Naive B cell (primary cell): ENCODE measurements at regions not wholly inside any gene's neighbourhood (a gene's known extent, or its start where the extent isn't known, plus 50 kb on each side); places are given as distances from the start of the nearest gene placed in this dataset.

Experiments
- ATAC-seq, 2 donors: fragments of 150-1000 bp; cut with Tn5 transposase; 2 replicates each; pipeline ENCODE4 v1.10.0; 2021; ENCODE audit warnings: low read depth in 2 of 2, mild to moderate bottlenecking in 2 of 2, moderate library complexity in 2 of 2
- DNase-seq: peaks from one replicate; pipeline ENCODE4 v3.0.0; 2022
- H3K27ac Mint-ChIP-seq, 6 donors: one replicate each; pipeline ENCODE4 v1.8.0; 2020 to 2022; ENCODE audit warnings: mild to moderate bottlenecking in 6 of 6, mixed read lengths in 6 of 6, moderate library complexity in 5 of 6, inconsistent platforms in 2 of 6
- H3K27me3 Mint-ChIP-seq, 3 donors: one replicate each; pipeline ENCODE4 v1.8.0; 2021 to 2022; ENCODE audit warnings: mixed read lengths in 3 of 3, mild to moderate bottlenecking in 1 of 3
- H3K36me3 Mint-ChIP-seq, 2 donors: one replicate each; pipeline ENCODE4 v1.8.0; 2020 to 2022; ENCODE audit warnings: mixed read lengths in 2 of 2, inconsistent platforms in 1 of 2, mild to moderate bottlenecking in 1 of 2
- H3K4me1 Mint-ChIP-seq, 3 donors: one replicate each; pipeline ENCODE4 v1.8.0; 2020 to 2022; ENCODE audit warnings: mixed read lengths in 3 of 3, inconsistent platforms in 1 of 3, mild to moderate bottlenecking in 1 of 3, moderate library complexity in 1 of 3
- H3K4me3 Mint-ChIP-seq, 8 donors: one replicate each; pipeline ENCODE4 v1.8.0; 2020 to 2022; ENCODE audit warnings: mild to moderate bottlenecking in 8 of 8, mixed read lengths in 8 of 8, moderate library complexity in 8 of 8, inconsistent platforms in 2 of 8
- H3K9me3 Mint-ChIP-seq, 7 donors: one replicate each; pipeline ENCODE4 v1.8.0; 2020 to 2022; ENCODE audit warnings: mixed read lengths in 7 of 7, mild to moderate bottlenecking in 5 of 7, inconsistent platforms in 2 of 7, moderate library complexity in 1 of 7

- Mint-ChIP-seq H3K4me1 (no peaks in the 10 kb centered on the region), H3K27me3 (peaks cover 0 to 4% (median 0%) of the 10 kb centered on the region in 3 donors), H3K36me3 (no peaks in the 10 kb centered on the region), H3K4me3 (no peak overlapping the region), H3K27ac (no peak overlapping the region), H3K9me3 (peaks cover 0 to 7% (median 3%) of the 10 kb centered on the region in 7 donors)
- no peak for ATAC-seq
- DNase-seq: no peak
These were observed 74.6 kb upstream of the PARD3B start for GRCh38 chr2:204470621-204471196.

- Mint-ChIP-seq H3K27me3 (peaks cover 0 to 4% (median 0%) of the 10 kb centered on the region in 3 donors), H3K9me3 (peaks cover 0 to 5% (median 2%) of the 10 kb centered on the region in 7 donors), H3K36me3 (no peaks in the 10 kb centered on the region), H3K27ac (no peak overlapping the region), H3K4me1 (no peaks in the 10 kb centered on the region), H3K4me3 (no peak overlapping the region)
- ATAC-seq (no peak), DNase-seq (no peak)
These were observed 72.9 kb upstream of the PARD3B start for GRCh38 chr2:204472375-204472774.

- H3K27me3 Mint-ChIP-seq: peaks cover 0 to under 1% (median 0%) of the 10 kb centered on the region in 3 donors
- no peak for DNase-seq
- H3K9me3 Mint-ChIP-seq: peaks cover 0 to 5% (median 3%) of the 10 kb centered on the region in 7 donors
- no peaks in the 10 kb centered on the region for H3K4me1 Mint-ChIP-seq
- H3K4me3 Mint-ChIP-seq: no peak overlapping the region
- no peaks in the 10 kb centered on the region for H3K36me3 Mint-ChIP-seq
- no peak overlapping the region for H3K27ac Mint-ChIP-seq
- no peak for ATAC-seq
These were observed 72.1 kb upstream of the PARD3B start for GRCh38 chr2:204473224-204473623.

- no peaks in the 10 kb centered on the region for H3K27me3 Mint-ChIP-seq
- no peak overlapping the region for H3K27ac Mint-ChIP-seq
- DNase-seq: no peak
- no peak for ATAC-seq
- no peaks in the 10 kb centered on the region for H3K36me3 Mint-ChIP-seq
- H3K4me3 Mint-ChIP-seq: no peak overlapping the region
- H3K9me3 Mint-ChIP-seq: peaks cover 0 to 4% (median 3%) of the 10 kb centered on the region in 7 donors
- H3K4me1 Mint-ChIP-seq: no peaks in the 10 kb centered on the region
These were observed 69.9 kb upstream of the PARD3B start for GRCh38 chr2:204475399-204475798.

- Mint-ChIP-seq H3K4me1 (no peaks in the 10 kb centered on the region), H3K9me3 (peaks cover 0 to 4% (median 3%) of the 10 kb centered on the region in 7 donors), H3K27me3 (no peaks in the 10 kb centered on the region), H3K36me3 (no peaks in the 10 kb centered on the region), H3K27ac (no peak overlapping the region), H3K4me3 (no peak overlapping the region)
- no peak for ATAC-seq
- DNase-seq: no peak
These were observed 67.8 kb upstream of the PARD3B start for GRCh38 chr2:204477358-204477950.

- H3K27me3 Mint-ChIP-seq: no peaks in the 10 kb centered on the region
- no peak overlapping the region for H3K27ac Mint-ChIP-seq
- no peaks in the 10 kb centered on the region for H3K36me3 Mint-ChIP-seq
- ATAC-seq (no peak), DNase-seq (no peak)
- no peaks in the 10 kb centered on the region for H3K4me1 Mint-ChIP-seq
- H3K9me3 Mint-ChIP-seq: peaks cover 0 to 4% (median 0%) of the 10 kb centered on the region in 7 donors
- no peak overlapping the region for H3K4me3 Mint-ChIP-seq
These were observed 65.7 kb upstream of the PARD3B start for GRCh38 chr2:204479557-204479956.

- Mint-ChIP-seq H3K4me3 (no peak overlapping the region), H3K27me3 (no peaks in the 10 kb centered on the region), H3K9me3 (peaks cover 0 to 4% (median 0%) of the 10 kb centered on the region in 7 donors), H3K36me3 (no peaks in the 10 kb centered on the region), H3K27ac (no peak overlapping the region), H3K4me1 (no peaks in the 10 kb centered on the region)
- DNase-seq (no peak), ATAC-seq (no peak)
These were observed 64.6 kb upstream of the PARD3B start for GRCh38 chr2:204480676-204481075.

- ATAC-seq (no peak), DNase-seq (no peak)
- no peaks in the 10 kb centered on the region for H3K36me3 Mint-ChIP-seq
- H3K27ac Mint-ChIP-seq: no peak overlapping the region
- H3K9me3 Mint-ChIP-seq: no peaks in the 10 kb centered on the region
- peaks cover 0 to 4% (median 0%) of the 10 kb centered on the region in 3 donors for H3K27me3 Mint-ChIP-seq
- no peaks in the 10 kb centered on the region for H3K4me1 Mint-ChIP-seq
- H3K4me3 Mint-ChIP-seq: no peak overlapping the region
These were observed 61.6 kb upstream of the PARD3B start for GRCh38 chr2:204483608-204484081.

- H3K27ac Mint-ChIP-seq: no peak overlapping the region
These were observed 59.0 kb upstream of the PARD3B start for GRCh38 chr2:204486321-204486720.

GRCh38 chr2:204486805-204487204 lies 58.5 kb upstream of the PARD3B start:
- Mint-ChIP-seq H3K9me3 (no peaks in the 10 kb centered on the region), H3K4me3 (no peak overlapping the region), H3K4me1 (no peaks in the 10 kb centered on the region), H3K27ac (no peak overlapping the region), H3K27me3 (peaks cover 0 to 4% (median 0%) of the 10 kb centered on the region in 3 donors), H3K36me3 (no peaks in the 10 kb centered on the region)
- ATAC-seq (no peak), DNase-seq (no peak)

More at GRCh38 chr2:204486321-204486720, 59.0 kb upstream of the PARD3B start:
- DNase-seq (no peak), ATAC-seq (no peak)
- Mint-ChIP-seq H3K4me3 (no peak overlapping the region), H3K36me3 (no peaks in the 10 kb centered on the region), H3K4me1 (no peaks in the 10 kb centered on the region), H3K27me3 (peaks cover 0 to 4% (median 0%) of the 10 kb centered on the region in 3 donors), H3K9me3 (no peaks in the 10 kb centered on the region)

GRCh38 chr2:204487447-204488229 lies 57.6 kb upstream of the PARD3B start:
- no peaks in the 10 kb centered on the region for H3K9me3 Mint-ChIP-seq

GRCh38 chr2:204491528-204491927 lies 53.7 kb upstream of the PARD3B start:
- peaks cover 0 to 2% (median 0%) of the 10 kb centered on the region in 7 donors for H3K9me3 Mint-ChIP-seq
- no peak overlapping the region for H3K27ac Mint-ChIP-seq
- no peaks in the 10 kb centered on the region for H3K4me1 Mint-ChIP-seq
- ATAC-seq (no peak), DNase-seq (no peak)
- H3K36me3 Mint-ChIP-seq: no peaks in the 10 kb centered on the region
- H3K4me3 Mint-ChIP-seq: no peak overlapping the region
- H3K27me3 Mint-ChIP-seq: peaks cover 0 to 4% (median 0%) of the 10 kb centered on the region in 3 donors

More at GRCh38 chr2:204487447-204488229, 57.6 kb upstream of the PARD3B start:
- ATAC-seq: no peak
- no peak overlapping the region for H3K27ac Mint-ChIP-seq
- no peaks in the 10 kb centered on the region for H3K36me3 Mint-ChIP-seq
- H3K4me1 Mint-ChIP-seq: no peaks in the 10 kb centered on the region
- no peak overlapping the region for H3K4me3 Mint-ChIP-seq
- no peak for DNase-seq
- H3K27me3 Mint-ChIP-seq: peaks cover 0 to 4% (median 0%) of the 10 kb centered on the region in 3 donors

GRCh38 chr2:204492417-204492816 lies 52.9 kb upstream of the PARD3B start:
- Mint-ChIP-seq H3K4me3 (no peak overlapping the region), H3K36me3 (no peaks in the 10 kb centered on the region), H3K4me1 (no peaks in the 10 kb centered on the region), H3K27me3 (no peaks in the 10 kb centered on the region), H3K9me3 (peaks cover 0 to 2% (median 0%) of the 10 kb centered on the region in 7 donors), H3K27ac (no peak overlapping the region)
- ATAC-seq (no peak), DNase-seq (no peak)

- H3K4me1 Mint-ChIP-seq: no peaks in the 10 kb centered on the region
- no peak for ATAC-seq
- no peak for DNase-seq
- no peaks in the 10 kb centered on the region for H3K36me3 Mint-ChIP-seq
- H3K27me3 Mint-ChIP-seq: no peaks in the 10 kb centered on the region
- no peak overlapping the region for H3K27ac Mint-ChIP-seq
- H3K9me3 Mint-ChIP-seq: peaks cover 0 to 2% (median 0%) of the 10 kb centered on the region in 7 donors
- no peak overlapping the region for H3K4me3 Mint-ChIP-seq
These were observed 50.6 kb upstream of the PARD3B start for GRCh38 chr2:204494681-204495080.
